ENCODE measurements at regions not wholly inside any gene's neighbourhood (a gene's known extent, or its start where the extent isn't known, plus 50 kb on each side); places are given as distances from the start of the nearest gene placed in this dataset.

GRCh38 chr1:36599828-36600227 lies 117.1 kb upstream of the CSF3R start:
- no peak for TF ChIP-seq CTCF (IDR thresholded peaks at IDR 0.05; ENCODE audit: low read length)
- TF ChIP-seq EZH2 (optimal IDR thresholded peaks at IDR 0.05; ENCODE audit: low read depth, low read length), result no peak
